SK-N-SH (cell line): ENCODE measurements at regions not wholly inside any gene's neighbourhood (a gene's known extent, or its start where the extent isn't known, plus 50 kb on each side); places are given as distances from the start of the nearest gene placed in this dataset.

Experiments used
- CTCF ChIA-PET: fragments of 300-600, 350-600 bp; formaldehyde crosslinking; extraction: SDS; loops from one replicate; lab custom pipeline; 2021; lab: Yijun Ruan, JAX
- POLR2A ChIA-PET: fragments of 350-600 bp; sonication (Branson Sonifier 250); formaldehyde crosslinking; extraction: SDS; loops from one replicate; lab custom pipeline; 2020; ENCODE audit warnings: antibody characterized with exemption, inconsistent platforms; lab: Yijun Ruan, JAX
- DNase-seq: peaks from one replicate; pipeline ENCODE4 v3.0.0; 2012
- H2AFZ ChIP-seq: fragments of 200-600 bp; sonication (generic); 2 replicates; pipeline ENCODE4 v1.8.1; 2016; ENCODE audit warnings: antibody characterized with exemption, mild to moderate bottlenecking, low read depth
- H3F3A ChIP-seq: fragments of 200-600 bp; sonication (generic); replicated peaks from 2 replicates; pipeline ENCODE3; 2016; ENCODE audit warnings: antibody characterized with exemption, mild to moderate bottlenecking; ENCODE audit not compliant: insufficient read depth
- H3K27ac ChIP-seq, 2 experiments: fragments of 200-500 bp in 1 of 2; fragments of 200-600 bp in 1 of 2; sonication (Bioruptor generic) in 1 of 2; sonication (generic), shearing (Covaris generic) in 1 of 2; 2 replicates each; pipeline versions ENCODE4 v1.5.1 to v1.6.1; 2014 to 2016; ENCODE audit warnings: low read depth in 2 of 2, inconsistent platforms in 1 of 2, low read length in 1 of 2, mild to moderate bottlenecking in 1 of 2, mixed read lengths in 1 of 2
- H3K27me3 ChIP-seq: fragments of 200-600 bp; sonication (generic), shearing (Covaris generic); 2 replicates; pipeline ENCODE4 v1.6.1; 2016; ENCODE audit warnings: mixed run types; ENCODE audit not compliant: insufficient read depth
- H3K36me3 ChIP-seq, 2 experiments: fragments of 200-500 bp in 1 of 2; fragments of 200-600 bp in 1 of 2; sonication (Bioruptor generic) in 1 of 2; sonication (generic) in 1 of 2; replicated peaks in 1 of 2; 2 replicates each; pipeline versions ENCODE3 to v1.5.1; 2014 to 2016; ENCODE audit warnings: low read length in 1 of 2, mild to moderate bottlenecking in 1 of 2; ENCODE audit not compliant: insufficient read depth in 2 of 2, control insufficient read depth in 1 of 2
- H3K4me1 ChIP-seq, 2 experiments: fragments of 200-500 bp in 1 of 2; fragments of 200-600 bp in 1 of 2; sonication (Bioruptor generic) in 1 of 2; sonication (generic), shearing (Covaris generic) in 1 of 2; 2 replicates each; pipeline versions ENCODE4 v1.5.1 to v1.6.1; 2014 to 2016; ENCODE audit warnings: low read depth in 1 of 2, low read length in 1 of 2, mixed run types in 1 of 2; ENCODE audit not compliant: insufficient read depth in 2 of 2, control insufficient read depth in 1 of 2
- H3K4me2 ChIP-seq: fragments of 200-600 bp; sonication (generic), shearing (Covaris generic); 2 replicates; pipeline ENCODE4 v1.6.1; 2017; ENCODE audit warnings: mixed run types
- H3K4me3 ChIP-seq, 2 experiments: fragments of 200-500 bp in 1 of 2; fragments of 200-600 bp in 1 of 2; sonication (Bioruptor generic) in 1 of 2; sonication (generic), shearing (Covaris generic) in 1 of 2; 2 replicates each; pipeline versions ENCODE4 v1.5.1 to v1.8.1; 2014 to 2016; ENCODE audit warnings: low read depth in 2 of 2, inconsistent platforms in 1 of 2, low read length in 1 of 2, mild to moderate bottlenecking in 1 of 2, mixed read lengths in 1 of 2, moderate library complexity in 1 of 2
- H3K79me2 ChIP-seq: fragments of 200-600 bp; sonication (generic); 2 replicates; pipeline ENCODE4 v1.8.1; 2017; ENCODE audit warnings: mild to moderate bottlenecking; ENCODE audit not compliant: insufficient read depth
- H3K9ac ChIP-seq: fragments of 200-600 bp; sonication (generic); 2 replicates; pipeline ENCODE4 v1.6.1; 2017; ENCODE audit warnings: mixed run types
- H3K9me2 ChIP-seq: fragments of 200-600 bp; sonication (generic); 2 replicates; pipeline ENCODE4 v1.6.1; 2017; ENCODE audit warnings: mixed run types
- H3K9me3 ChIP-seq: fragments of 200-600 bp; sonication (generic); 2 replicates; pipeline ENCODE4 v1.6.1; 2017; ENCODE audit warnings: mixed run types, mild to moderate bottlenecking, moderate library complexity
- H4K20me1 ChIP-seq: fragments of 200-600 bp; sonication (generic); 2 replicates; pipeline ENCODE4 v1.6.1; 2017; ENCODE audit warnings: mild to moderate bottlenecking, mixed run types; ENCODE audit not compliant: insufficient read depth
- CHD2 ChIP-seq: fragments of 150-350 bp; IDR thresholded peaks from 2 replicates; pipeline ENCODE4 v1.6.1; 2018; ENCODE audit warnings: low read length; ENCODE audit not compliant: partially characterized antibody
- CTCF ChIP-seq: fragments of 200-600 bp; sonication (generic); IDR thresholded peaks from 2 replicates; pipeline ENCODE4 v1.6.1; 2017; ENCODE audit warnings: antibody characterized with exemption, mild to moderate bottlenecking, moderate library complexity
- EP300 ChIP-seq, 2 experiments: IDR thresholded peaks; 2 replicates each; pipeline versions ENCODE4 v1.4.0 to v1.6.1; 2012; ENCODE audit warnings: borderline replicate concordance in 1 of 2, low read depth in 1 of 2, low read length in 1 of 2
- FOSL2 ChIP-seq: IDR thresholded peaks from 2 replicates; pipeline ENCODE4 v1.4.0; 2012; ENCODE audit warnings: low read depth, mild to moderate bottlenecking, moderate library complexity, borderline replicate concordance
- FOXJ3 ChIP-seq: sonication (generic); formaldehyde crosslinking; IDR thresholded peaks from 2 replicates; pipeline ENCODE4 v1.5.1; 2020; ENCODE audit warnings: mild to moderate bottlenecking, missing genetic modification reagents
- FOXM1 ChIP-seq: IDR thresholded peaks from 2 replicates; pipeline ENCODE4 v1.4.0; 2012; ENCODE audit warnings: low read depth, mild to moderate bottlenecking
- GABPA ChIP-seq: IDR thresholded peaks from 2 replicates; pipeline ENCODE4 v1.4.0; 2012; ENCODE audit warnings: low read depth, mild to moderate bottlenecking
- GATA2 ChIP-seq: sonication (generic); formaldehyde crosslinking; IDR thresholded peaks from 2 replicates; pipeline ENCODE4 v1.5.0; 2020; ENCODE audit warnings: mild to moderate bottlenecking, missing genetic modification reagents
- JUND ChIP-seq: IDR thresholded peaks from 2 replicates; pipeline ENCODE4 v1.4.0; 2012
- MXI1 ChIP-seq: IDR thresholded peaks from 2 replicates; pipeline ENCODE4 v1.6.1; 2012; ENCODE audit warnings: mild to moderate bottlenecking, low read depth, low read length, improper control_type of control experiment
- NFIC ChIP-seq: IDR thresholded peaks from 2 replicates; pipeline ENCODE4 v1.4.0; 2012; ENCODE audit warnings: borderline replicate concordance
- NRF1 ChIP-seq: IDR thresholded peaks from 2 replicates; pipeline ENCODE4 v1.6.1; 2012; ENCODE audit warnings: low read depth, mild to moderate bottlenecking, low read length
- POLR2AphosphoS5 ChIP-seq: IDR thresholded peaks from 2 replicates; pipeline ENCODE4 v1.6.1; 2012; ENCODE audit warnings: low read depth, low read length
- RAD21 ChIP-seq: IDR thresholded peaks from 2 replicates; pipeline ENCODE4 v1.6.1; 2012; ENCODE audit warnings: mild to moderate bottlenecking, low read length
- RCOR1 ChIP-seq: fragments of 150-350 bp; IDR thresholded peaks from 2 replicates; pipeline ENCODE4 v1.6.1; 2017; ENCODE audit warnings: antibody characterized with exemption, low read length
- RXRA ChIP-seq: IDR thresholded peaks from 2 replicates; pipeline ENCODE4 v1.4.0; 2012; ENCODE audit warnings: low read depth, mild to moderate bottlenecking, borderline replicate concordance
- SIN3A ChIP-seq: IDR thresholded peaks from 2 replicates; pipeline ENCODE4 v1.6.1; 2012; ENCODE audit warnings: low read depth, mild to moderate bottlenecking, low read length, moderate library complexity, borderline replicate concordance
- TCF12 ChIP-seq: IDR thresholded peaks from 2 replicates; pipeline ENCODE4 v1.4.0; 2012
- TEAD4 ChIP-seq: IDR thresholded peaks from 2 replicates; pipeline ENCODE4 v1.4.0; 2012; ENCODE audit warnings: mild to moderate bottlenecking, borderline replicate concordance; ENCODE audit not compliant: insufficient read depth
- YY1 ChIP-seq: IDR thresholded peaks from 2 replicates; pipeline ENCODE4 v1.4.0; 2012; ENCODE audit warnings: low read depth, mild to moderate bottlenecking
- WGBS: methylation state at CpG from one replicate; pipeline ENCODE4 v1.1.6; 2017; ENCODE audit warnings: low lambda C conversion rate; 5-methylcytosine and 5-hydroxymethylcytosine counted together
- TF ChIP-seq, protein P1 (sequence below): IDR thresholded peaks from 2 replicates; pipeline ENCODE4 v1.4.0; 2012; ENCODE audit warnings: low read depth, borderline replicate concordance
- TF ChIP-seq, protein P2 (sequence below): IDR thresholded peaks from 2 replicates; pipeline ENCODE4 v1.6.1; 2012; ENCODE audit warnings: mild to moderate bottlenecking, low read depth, low read length, moderate library complexity
- TF ChIP-seq, protein P3 (sequence below): fragments of 150-350 bp; IDR thresholded peaks from 2 replicates; pipeline ENCODE4 v1.6.1; 2017; ENCODE audit warnings: antibody characterized with exemption, low read length, low read depth, borderline replicate concordance

DNA sequence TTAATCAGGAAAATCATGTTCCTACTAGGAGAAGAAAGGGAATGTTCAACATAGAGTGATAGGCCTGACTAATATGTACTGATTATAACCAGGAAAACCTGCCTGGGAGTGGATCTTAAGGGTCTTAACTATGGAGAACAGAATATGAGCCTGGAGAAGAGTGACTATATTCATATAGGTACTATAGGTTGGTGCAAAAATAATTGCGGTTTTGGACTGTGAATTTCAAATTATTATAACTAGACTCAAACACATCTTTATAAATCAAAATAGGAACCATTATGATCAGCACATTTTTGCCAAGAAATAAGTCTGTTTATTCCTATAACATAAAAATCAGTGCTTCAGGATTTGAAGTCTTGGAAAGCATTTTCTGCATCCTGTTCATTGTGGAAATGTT is 189.8 kb upstream of the ADAMTS5 start:
- Histone ChIP-seq H3K36me3 (no peaks in the 10 kb centered on the region), H3K4me3 (no peak overlapping the region), H3F3A (no peaks in the 10 kb centered on the region), H3K27me3 (no peaks in the 10 kb centered on the region), H4K20me1 (no peaks in the 10 kb centered on the region), H3K9me2 (no peaks in the 10 kb centered on the region), H3K79me2 (no peaks in the 10 kb centered on the region), H3K9ac (no peak overlapping the region), H3K4me1 (no peaks in the 10 kb centered on the region), H2AFZ (no peak overlapping the region), H3K4me2 (no peak overlapping the region), H3K9me3 (no peaks in the 10 kb centered on the region), H3K27ac (no peak overlapping the region)
- ChIA-PET POLR2A (no interaction called here), CTCF (no interaction called here)
- 73% methylated on average over 1 of the region's 1 CpG for WGBS
- DNase-seq, result no peak
- TF ChIP-seq, protein P1, sequence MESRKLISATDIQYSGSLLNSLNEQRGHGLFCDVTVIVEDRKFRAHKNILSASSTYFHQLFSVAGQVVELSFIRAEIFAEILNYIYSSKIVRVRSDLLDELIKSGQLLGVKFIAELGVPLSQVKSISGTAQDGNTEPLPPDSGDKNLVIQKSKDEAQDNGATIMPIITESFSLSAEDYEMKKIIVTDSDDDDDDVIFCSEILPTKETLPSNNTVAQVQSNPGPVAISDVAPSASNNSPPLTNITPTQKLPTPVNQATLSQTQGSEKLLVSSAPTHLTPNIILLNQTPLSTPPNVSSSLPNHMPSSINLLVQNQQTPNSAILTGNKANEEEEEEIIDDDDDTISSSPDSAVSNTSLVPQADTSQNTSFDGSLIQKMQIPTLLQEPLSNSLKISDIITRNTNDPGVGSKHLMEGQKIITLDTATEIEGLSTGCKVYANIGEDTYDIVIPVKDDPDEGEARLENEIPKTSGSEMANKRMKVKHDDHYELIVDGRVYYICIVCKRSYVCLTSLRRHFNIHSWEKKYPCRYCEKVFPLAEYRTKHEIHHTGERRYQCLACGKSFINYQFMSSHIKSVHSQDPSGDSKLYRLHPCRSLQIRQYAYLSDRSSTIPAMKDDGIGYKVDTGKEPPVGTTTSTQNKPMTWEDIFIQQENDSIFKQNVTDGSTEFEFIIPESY, result no peak
- TF ChIP-seq FOXM1 (no peak), YY1 (no peak), MXI1 (no peak), JUND (no peak)
- TF ChIP-seq, protein P2, sequence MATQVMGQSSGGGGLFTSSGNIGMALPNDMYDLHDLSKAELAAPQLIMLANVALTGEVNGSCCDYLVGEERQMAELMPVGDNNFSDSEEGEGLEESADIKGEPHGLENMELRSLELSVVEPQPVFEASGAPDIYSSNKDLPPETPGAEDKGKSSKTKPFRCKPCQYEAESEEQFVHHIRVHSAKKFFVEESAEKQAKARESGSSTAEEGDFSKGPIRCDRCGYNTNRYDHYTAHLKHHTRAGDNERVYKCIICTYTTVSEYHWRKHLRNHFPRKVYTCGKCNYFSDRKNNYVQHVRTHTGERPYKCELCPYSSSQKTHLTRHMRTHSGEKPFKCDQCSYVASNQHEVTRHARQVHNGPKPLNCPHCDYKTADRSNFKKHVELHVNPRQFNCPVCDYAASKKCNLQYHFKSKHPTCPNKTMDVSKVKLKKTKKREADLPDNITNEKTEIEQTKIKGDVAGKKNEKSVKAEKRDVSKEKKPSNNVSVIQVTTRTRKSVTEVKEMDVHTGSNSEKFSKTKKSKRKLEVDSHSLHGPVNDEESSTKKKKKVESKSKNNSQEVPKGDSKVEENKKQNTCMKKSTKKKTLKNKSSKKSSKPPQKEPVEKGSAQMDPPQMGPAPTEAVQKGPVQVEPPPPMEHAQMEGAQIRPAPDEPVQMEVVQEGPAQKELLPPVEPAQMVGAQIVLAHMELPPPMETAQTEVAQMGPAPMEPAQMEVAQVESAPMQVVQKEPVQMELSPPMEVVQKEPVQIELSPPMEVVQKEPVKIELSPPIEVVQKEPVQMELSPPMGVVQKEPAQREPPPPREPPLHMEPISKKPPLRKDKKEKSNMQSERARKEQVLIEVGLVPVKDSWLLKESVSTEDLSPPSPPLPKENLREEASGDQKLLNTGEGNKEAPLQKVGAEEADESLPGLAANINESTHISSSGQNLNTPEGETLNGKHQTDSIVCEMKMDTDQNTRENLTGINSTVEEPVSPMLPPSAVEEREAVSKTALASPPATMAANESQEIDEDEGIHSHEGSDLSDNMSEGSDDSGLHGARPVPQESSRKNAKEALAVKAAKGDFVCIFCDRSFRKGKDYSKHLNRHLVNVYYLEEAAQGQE, result no peak

- Histone ChIP-seq H3F3A (no peaks in the 10 kb centered on the region), H4K20me1 (no peaks in the 10 kb centered on the region), H3K4me2 (no peak overlapping the region), H3K4me1 (no peaks in the 10 kb centered on the region), H2AFZ (no peak overlapping the region), H3K79me2 (no peaks in the 10 kb centered on the region), H3K27me3 (no peaks in the 10 kb centered on the region), H3K36me3 (no peaks in the 10 kb centered on the region), H3K9me2 (no peaks in the 10 kb centered on the region), H3K4me3 (no peak overlapping the region), H3K27ac (no peak overlapping the region), H3K9ac (no peak overlapping the region), H3K9me3 (no peaks in the 10 kb centered on the region)
- WGBS, result 81% methylated on average over 1 of the region's 1 CpG
- POLR2A ChIA-PET, result no interaction called here
- no peak for DNase-seq
- CTCF ChIA-PET, result no interaction called here
- no peak for TF ChIP-seq GATA2 (CRISPR knock-in tag)
- TF ChIP-seq EP300 (IDR thresholded peaks at IDR 0.05; ENCODE audit: borderline replicate concordance in 1 of 2, low read depth in 1 of 2, low read length in 1 of 2), result no peak
- no peak for TF ChIP-seq RXRA
- no peak for TF ChIP-seq NFIC
- TF ChIP-seq RCOR1, result no peak
- no peak for TF ChIP-seq SIN3A
- no peak for TF ChIP-seq GABPA
- TF ChIP-seq FOXJ3 (CRISPR knock-in tag), result no peak
- no peak for TF ChIP-seq MXI1
- TF ChIP-seq CHD2, result no peak
- TF ChIP-seq YY1, result no peak
- TF ChIP-seq, protein P3, sequence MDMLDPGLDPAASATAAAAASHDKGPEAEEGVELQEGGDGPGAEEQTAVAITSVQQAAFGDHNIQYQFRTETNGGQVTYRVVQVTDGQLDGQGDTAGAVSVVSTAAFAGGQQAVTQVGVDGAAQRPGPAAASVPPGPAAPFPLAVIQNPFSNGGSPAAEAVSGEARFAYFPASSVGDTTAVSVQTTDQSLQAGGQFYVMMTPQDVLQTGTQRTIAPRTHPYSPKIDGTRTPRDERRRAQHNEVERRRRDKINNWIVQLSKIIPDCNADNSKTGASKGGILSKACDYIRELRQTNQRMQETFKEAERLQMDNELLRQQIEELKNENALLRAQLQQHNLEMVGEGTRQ, result no peak
- no peak for TF ChIP-seq TCF12
- TF ChIP-seq POLR2AphosphoS5, result no peak
- TF ChIP-seq FOSL2, result no peak
- no peak for TF ChIP-seq NRF1
- no peak for TF ChIP-seq CTCF
- no peak for TF ChIP-seq RAD21
- TF ChIP-seq TEAD4, result no peak
Measured at GRCh38 chr21:27155130-27155500, 188.2 kb upstream of the ADAMTS5 start.
